Breast epithelium (tissue), 3 donors: ENCODE measurements at regions not wholly inside any gene's neighbourhood (a gene's known extent, or its start where the extent isn't known, plus 50 kb on each side); places are given as distances from the start of the nearest gene placed in this dataset.

ENCODE experiments used
- CTCF ChIP-seq, 3 donors: fragments of 450-650 bp; IDR thresholded peaks; one replicate each; pipeline ENCODE4 v1.5.1; 2016 to 2017; ENCODE audit warnings: antibody characterized with exemption in 3 of 3, mild to moderate bottlenecking in 3 of 3, moderate library complexity in 3 of 3
- POLR2A ChIP-seq: fragments of 450-650 bp; IDR thresholded peaks from one replicate; pipeline ENCODE4 v1.6.1; 2016; ENCODE audit warnings: antibody characterized with exemption, mild to moderate bottlenecking, moderate library complexity
- POLR2AphosphoS5 ChIP-seq, 3 donors: sonication (generic); formaldehyde crosslinking; IDR thresholded peaks; one replicate each; pipeline ENCODE4 v1.6.1; 2017; ENCODE audit warnings: antibody characterized with exemption in 3 of 3

- TF ChIP-seq POLR2A (no peak), CTCF (IDR thresholded peaks at IDR 0.05) (no peak), POLR2AphosphoS5 (IDR thresholded peaks at IDR 0.05) (no peak)
These were observed 479.4 kb upstream of the PKN2 start for GRCh38 chr1:88204612-88205167.
